OCI-LY1 (cell line): ENCODE measurements at regions not wholly inside any gene's neighbourhood (a gene's known extent, or its start where the extent isn't known, plus 50 kb on each side); places are given as distances from the start of the nearest gene placed in this dataset.

Experiments used
- CTCF ChIP-seq: fragments of 200-600 bp; sonication (generic), shearing (Covaris generic); IDR thresholded peaks from 2 replicates; pipeline ENCODE4 v1.5.1; 2017; ENCODE audit warnings: mild to moderate bottlenecking, antibody characterized with exemption, low read length, moderate library complexity, mixed read lengths
- EZH2 ChIP-seq: fragments of 200-600 bp; sonication (generic), shearing (Covaris generic); IDR thresholded peaks from 2 replicates; pipeline ENCODE4 v1.8.0; 2017; ENCODE audit warnings: borderline replicate concordance, mixed run types, mild to moderate bottlenecking, antibody characterized with exemption, low read length, moderate library complexity, mixed read lengths

- no peak for TF ChIP-seq CTCF
- no peak for TF ChIP-seq EZH2
These were observed 413.0 kb upstream of the PTPRD start for GRCh38 chr9:11025775-11026174.
